HG03469 (cell line): ENCODE measurements at regions not wholly inside any gene's neighbourhood (a gene's known extent, or its start where the extent isn't known, plus 50 kb on each side); places are given as distances from the start of the nearest gene placed in this dataset.
"Not testable (repeated sequence)": the region's sequence is repeated elsewhere in the genome, so short reads cannot be mapped to it uniquely, and the experiment has no call there.

Experiments
- ATAC-seq: cut with Tn5 transposase; IDR thresholded peaks from one replicate; pipeline ENCODE4 v1.9.1; 2021; ENCODE audit warnings: mild to moderate bottlenecking, moderate library complexity, moderate number of reproducible peaks; ENCODE audit not compliant: unreplicated experiment

DNA sequence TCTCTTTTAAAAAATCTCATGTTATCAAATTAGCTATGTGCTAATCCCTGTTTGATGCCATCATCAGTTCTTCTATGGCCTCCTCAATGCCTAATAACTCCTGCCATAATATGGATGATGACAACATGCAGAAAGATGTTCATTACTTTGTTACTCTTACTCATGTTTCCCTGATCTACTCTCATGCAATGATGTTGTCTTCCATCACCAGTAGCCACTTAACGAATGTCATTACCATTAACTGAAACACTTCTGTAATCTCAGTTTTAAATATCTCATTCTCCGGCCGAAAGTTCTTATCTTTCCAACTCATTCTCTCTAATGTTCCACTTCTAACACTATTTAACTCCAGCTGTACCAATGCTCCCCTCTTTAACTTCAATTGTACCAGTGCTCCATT, 1187.7 kb downstream of the OTOL1 start:
- no peak for ATAC-seq

DNA sequence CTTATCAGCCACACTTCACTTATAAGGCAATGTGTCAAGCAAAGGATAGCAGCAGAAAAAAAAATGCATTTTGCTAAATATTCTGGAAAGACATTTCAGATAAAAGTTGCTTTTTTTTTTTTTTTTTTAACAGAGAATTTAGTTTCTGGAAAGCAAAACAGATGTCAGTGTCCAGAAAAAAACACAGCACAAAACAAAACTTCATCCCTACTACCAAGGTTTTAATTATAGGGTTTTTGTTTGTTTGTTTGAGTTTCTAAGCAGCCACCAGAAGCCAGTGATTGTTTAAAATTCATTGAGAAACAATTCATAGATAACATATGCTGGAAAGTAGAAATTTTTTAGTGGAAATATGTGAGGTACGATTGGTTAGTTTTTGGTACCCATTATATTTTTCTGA, 1202.7 kb downstream of the OTOL1 start:
- ATAC-seq, result no peak

GRCh38 chr3:162701211-162701610, 1204.6 kb downstream of the OTOL1 start:
- ATAC-seq, result no peak

DNA sequence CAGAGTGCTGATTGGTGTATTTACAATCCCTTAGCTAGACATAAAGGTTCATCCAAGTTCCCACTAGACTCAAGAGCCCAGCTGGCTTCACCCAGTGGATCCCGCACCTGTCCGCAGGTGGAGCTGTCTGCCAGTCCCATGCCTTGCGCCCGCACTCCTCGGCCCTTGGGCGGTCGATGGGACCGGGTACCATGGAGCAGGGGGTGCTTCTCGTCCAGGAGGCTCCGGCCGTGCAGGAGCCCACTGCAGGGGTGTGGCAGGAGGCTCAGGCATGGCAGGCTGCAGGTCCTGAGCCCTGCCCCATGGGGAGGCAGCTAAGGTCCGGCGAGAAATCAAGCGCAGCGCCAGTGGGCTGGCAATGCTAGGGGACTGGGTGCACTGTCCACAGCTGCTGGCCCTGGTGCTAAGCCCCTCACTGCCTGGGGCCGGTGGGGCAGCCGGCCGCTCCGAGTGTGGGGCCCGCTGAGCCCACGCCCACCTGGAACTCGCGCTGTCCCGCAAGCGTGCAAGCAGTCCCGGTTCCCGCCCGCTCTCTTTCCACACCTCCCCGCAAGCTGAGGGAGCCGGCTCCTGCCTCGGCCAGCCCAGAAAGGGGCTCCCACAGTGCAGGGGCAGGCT, 1206.3 kb downstream of the OTOL1 start:
- ATAC-seq, result no peak

GRCh38 chr3:162704238-162704637, 1207.6 kb downstream of the OTOL1 start:
- no peak for ATAC-seq

DNA sequence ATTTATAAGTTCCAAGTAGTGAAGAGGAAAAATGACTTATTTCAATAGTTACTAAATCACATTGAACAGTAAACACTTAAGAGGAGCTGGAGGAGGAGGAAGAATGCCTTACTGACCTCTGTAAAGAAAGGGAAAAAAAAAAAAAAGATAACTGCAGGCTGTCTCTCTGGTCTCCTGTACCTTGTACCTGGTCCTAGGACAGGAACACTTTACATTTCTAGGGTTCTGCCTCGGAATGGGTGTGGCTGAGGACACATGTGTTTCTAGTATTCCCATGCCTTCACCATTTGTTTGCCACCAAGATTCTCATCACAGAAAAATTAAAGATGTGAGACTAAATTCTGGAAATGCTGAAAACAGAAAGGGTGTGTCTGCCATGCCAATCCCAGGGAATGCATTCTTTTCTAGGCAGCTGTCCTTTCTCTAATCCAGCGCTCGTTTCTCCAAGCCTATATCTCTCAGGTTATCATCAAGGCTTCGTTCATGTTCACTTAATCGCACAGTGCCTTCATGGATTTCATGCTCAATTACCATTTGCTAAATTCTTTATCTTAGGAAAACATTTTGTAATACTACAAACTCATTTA, 1208.3 kb downstream of the OTOL1 start:
- no peak for ATAC-seq

DNA sequence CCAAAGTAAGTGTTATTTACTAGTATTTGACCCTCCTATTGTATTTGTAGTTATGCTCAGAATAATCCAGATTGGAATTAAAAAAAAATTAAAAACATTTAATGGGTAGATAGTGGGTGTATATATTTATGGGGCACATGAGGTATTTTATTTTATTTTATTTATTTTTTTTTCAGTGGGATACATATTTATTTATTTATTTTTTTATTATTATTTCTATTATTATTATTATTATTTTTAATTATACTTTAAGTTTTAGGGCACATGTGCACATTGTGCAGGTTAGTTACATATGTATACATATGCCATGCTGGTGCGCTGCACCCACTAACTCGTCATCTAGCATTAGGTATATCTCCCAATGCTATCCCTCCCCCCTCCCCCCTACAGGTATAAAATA, 1211.8 kb downstream of the OTOL1 start:
- not testable (repeated sequence) for ATAC-seq

- not testable (repeated sequence) for ATAC-seq
These were observed 1212.5 kb downstream of the OTOL1 start for GRCh38 chr3:162708942-162709706.

GRCh38 chr3:162710332-162711112, 1213.9 kb downstream of the OTOL1 start:
- no peak for ATAC-seq

- not testable (repeated sequence) for ATAC-seq
These were observed 1220.5 kb downstream of the OTOL1 start for GRCh38 chr3:162717074-162717473.

- no peak for ATAC-seq
These were observed 1222.1 kb downstream of the OTOL1 start for GRCh38 chr3:162718697-162719096.

DNA sequence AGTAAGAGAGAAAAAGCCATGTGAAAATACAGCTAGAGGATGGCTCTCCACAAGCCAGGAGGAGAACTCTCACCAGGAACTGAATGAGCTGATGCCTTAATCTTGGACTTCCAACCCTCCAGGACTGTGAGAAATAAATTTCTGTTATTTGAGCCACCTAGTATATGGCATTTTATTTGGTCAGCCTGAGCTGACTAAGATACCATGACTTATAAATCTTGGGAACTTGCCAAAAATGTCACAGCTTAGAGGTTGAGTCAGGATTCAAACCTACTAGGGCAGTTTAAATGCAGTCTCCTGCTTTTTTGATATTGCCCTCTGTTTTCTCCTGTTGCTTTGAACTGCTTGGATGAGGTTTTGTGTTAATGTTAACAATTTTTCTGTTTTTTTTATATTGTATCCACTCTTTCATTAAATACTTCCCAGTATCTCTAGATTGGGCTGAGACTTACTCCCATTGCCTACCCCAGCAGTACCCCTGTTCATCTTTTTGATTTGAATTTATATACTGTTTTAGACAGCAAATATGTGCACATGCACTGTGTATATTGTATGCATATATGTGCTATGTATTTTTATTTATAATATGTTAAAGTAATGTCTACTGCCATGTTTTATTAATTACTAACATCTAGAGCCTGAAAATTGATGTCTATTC, 1223.2 kb downstream of the OTOL1 start:
- no peak for ATAC-seq

GRCh38 chr3:162721736-162722135, 1225.1 kb downstream of the OTOL1 start:
- ATAC-seq, result no peak

DNA sequence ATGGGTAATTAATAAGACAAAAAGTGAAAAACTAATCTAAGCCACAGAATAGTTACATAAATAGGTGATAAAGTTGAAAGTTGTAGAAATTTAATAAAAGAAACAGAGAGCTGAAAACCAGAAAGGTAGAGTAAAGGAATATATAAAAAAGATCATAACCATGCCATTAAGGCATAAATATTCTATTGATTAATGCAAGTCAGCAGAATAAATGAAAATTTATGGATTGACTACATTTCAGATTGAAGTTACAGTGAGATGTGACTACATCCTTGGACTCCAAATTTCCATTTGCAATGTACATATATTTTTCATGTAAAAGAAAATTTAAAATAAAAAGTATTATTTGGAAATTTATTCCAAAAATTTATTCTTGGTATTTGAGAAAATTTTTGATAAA, 1225.7 kb downstream of the OTOL1 start:
- no peak for ATAC-seq

- ATAC-seq, result not testable (repeated sequence)
These were observed 1226.2 kb downstream of the OTOL1 start for GRCh38 chr3:162722796-162723195.

- ATAC-seq, result no peak
These were observed 1233.1 kb downstream of the OTOL1 start for GRCh38 chr3:162729686-162730085.

- not testable (repeated sequence) for ATAC-seq
These were observed 1235.4 kb downstream of the OTOL1 start for GRCh38 chr3:162731961-162732360.

GRCh38 chr3:162738784-162739183, 1242.2 kb downstream of the OTOL1 start:
- no peak for ATAC-seq

GRCh38 chr3:162740941-162741596, 1244.5 kb downstream of the OTOL1 start:
- no peak for ATAC-seq

GRCh38 chr3:162742159-162742717, 1245.6 kb downstream of the OTOL1 start:
- no peak for ATAC-seq
